Brain microvascular endothelial cell (primary cell): ENCODE measurements at regions not wholly inside any gene's neighbourhood (a gene's known extent, or its start where the extent isn't known, plus 50 kb on each side); places are given as distances from the start of the nearest gene placed in this dataset.
"Not testable (repeated sequence)": the region's sequence is repeated elsewhere in the genome, so short reads cannot be mapped to it uniquely, and the experiment has no call there.

Experiments
- DNase-seq: peaks from one replicate; pipeline ENCODE4 v3.0.0-alpha.2; 2020
- H3K27ac ChIP-seq: fragments of 250-450 bp; sonication (Bioruptor Pico); 2 replicates; pipeline ENCODE4 v1.5.1; 2020; ENCODE audit warnings: mild to moderate bottlenecking, moderate library complexity
- H3K27me3 ChIP-seq: fragments of 250-450 bp; sonication (Bioruptor Pico); replicated peaks from 2 replicates; pipeline ENCODE4 v1.5.1; 2020; ENCODE audit warnings: mild to moderate bottlenecking
- H3K36me3 ChIP-seq: fragments of 250-450 bp; sonication (Bioruptor Pico); replicated peaks from 2 replicates; pipeline ENCODE4 v1.5.1; 2020; ENCODE audit warnings: mild to moderate bottlenecking
- H3K4me3 ChIP-seq: 2 replicates; pipeline ENCODE4 v1.5.1; 2011; ENCODE audit warnings: low read depth, mild to moderate bottlenecking, control low read depth, low read length, moderate library complexity
- CTCF ChIP-seq: IDR thresholded peaks from 2 replicates; pipeline ENCODE4 v1.5.1; 2011; ENCODE audit warnings: low read depth, mild to moderate bottlenecking, moderate library complexity, low read length, control low read depth, inconsistent platforms; ENCODE audit errors: missing control alignments
- in situ Hi-C: cut with HindIII; loops from 2 replicates; pipeline ENCODE4 v1.10.0; 2017; ENCODE audit warnings: low sequenced_read_pairs, low pct_ligation_motif_present

- no peak for TF ChIP-seq CTCF
- in situ Hi-C loops, result no loop called here
- no peak overlapping the region for H3K4me3 ChIP-seq
- no peak for DNase-seq
- no peak overlapping the region for H3K27ac ChIP-seq
- no peaks in the 10 kb centered on the region for H3K27me3 ChIP-seq
- no peaks in the 10 kb centered on the region for H3K36me3 ChIP-seq
These were observed 807.0 kb upstream of the SLITRK6 start for GRCh38 chr13:86606264-86606663.

GRCh38 chr13:86608701-86609100 lies 809.5 kb upstream of the SLITRK6 start:
- in situ Hi-C loops, result no loop called here
- H3K4me3 ChIP-seq, result no peak overlapping the region
- H3K27me3 ChIP-seq, result no peaks in the 10 kb centered on the region
- H3K36me3 ChIP-seq, result no peaks in the 10 kb centered on the region
- DNase-seq, result no peak
- H3K27ac ChIP-seq, result no peak overlapping the region
- no peak for TF ChIP-seq CTCF

- no peak for TF ChIP-seq CTCF
- no peak overlapping the region for H3K27ac ChIP-seq
- in situ Hi-C loops, result no loop called here
- DNase-seq, result no peak
- H3K36me3 ChIP-seq, result no peaks in the 10 kb centered on the region
- H3K4me3 ChIP-seq, result no peak overlapping the region
- no peaks in the 10 kb centered on the region for H3K27me3 ChIP-seq
These were observed 834.1 kb upstream of the SLITRK6 start for GRCh38 chr13:86633346-86633745.

GRCh38 chr13:86651171-86651570 lies 852.0 kb upstream of the SLITRK6 start:
- in situ Hi-C loops, H3K27ac ChIP-seq, H3K27me3 ChIP-seq, H3K36me3 ChIP-seq, DNase-seq, H3K4me3 ChIP-seq: not testable (repeated sequence)

GRCh38 chr13:86653009-86653408 lies 853.8 kb upstream of the SLITRK6 start:
- DNase-seq, result no peak
- no peaks in the 10 kb centered on the region for H3K36me3 ChIP-seq
- no peak for TF ChIP-seq CTCF
- no peaks in the 10 kb centered on the region for H3K27me3 ChIP-seq
- in situ Hi-C loops, result no loop called here
- H3K27ac ChIP-seq, result no peak overlapping the region
- no peak overlapping the region for H3K4me3 ChIP-seq

GRCh38 chr13:86655561-86655960 lies 856.3 kb upstream of the SLITRK6 start:
- DNase-seq, result no peak
- H3K27me3 ChIP-seq, result no peaks in the 10 kb centered on the region
- no peak for TF ChIP-seq CTCF
- H3K36me3 ChIP-seq, result no peaks in the 10 kb centered on the region
- in situ Hi-C loops, result no loop called here
- H3K4me3 ChIP-seq, result no peak overlapping the region
- no peak overlapping the region for H3K27ac ChIP-seq
